Breast epithelium (tissue), 3 donors: ENCODE measurements at regions not wholly inside any gene's neighbourhood (a gene's known extent, or its start where the extent isn't known, plus 50 kb on each side); places are given as distances from the start of the nearest gene placed in this dataset.

Source experiments
- POLR2A ChIP-seq: fragments of 450-650 bp; IDR thresholded peaks from one replicate; pipeline ENCODE4 v1.6.1; 2016; ENCODE audit warnings: antibody characterized with exemption, mild to moderate bottlenecking, moderate library complexity
- POLR2AphosphoS5 ChIP-seq, 3 donors: sonication (generic); formaldehyde crosslinking; IDR thresholded peaks; one replicate each; pipeline ENCODE4 v1.6.1; 2017; ENCODE audit warnings: antibody characterized with exemption in 3 of 3

GRCh38 chr5:167065794-167066193 is 1225.7 kb upstream of the WWC1 start:
- TF ChIP-seq POLR2A (no peak), POLR2AphosphoS5 (IDR thresholded peaks at IDR 0.05) (no peak)
